ENCODE measurements at regions not wholly inside any gene's neighbourhood (a gene's known extent, or its start where the extent isn't known, plus 50 kb on each side); places are given as distances from the start of the nearest gene placed in this dataset.

GRCh38 chr2:22596306-22596705, 788.7 kb upstream of the KLHL29 start:
- no peak for TF ChIP-seq CTCF (IDR thresholded peaks at IDR 0.05)
- TF ChIP-seq, protein P1, sequence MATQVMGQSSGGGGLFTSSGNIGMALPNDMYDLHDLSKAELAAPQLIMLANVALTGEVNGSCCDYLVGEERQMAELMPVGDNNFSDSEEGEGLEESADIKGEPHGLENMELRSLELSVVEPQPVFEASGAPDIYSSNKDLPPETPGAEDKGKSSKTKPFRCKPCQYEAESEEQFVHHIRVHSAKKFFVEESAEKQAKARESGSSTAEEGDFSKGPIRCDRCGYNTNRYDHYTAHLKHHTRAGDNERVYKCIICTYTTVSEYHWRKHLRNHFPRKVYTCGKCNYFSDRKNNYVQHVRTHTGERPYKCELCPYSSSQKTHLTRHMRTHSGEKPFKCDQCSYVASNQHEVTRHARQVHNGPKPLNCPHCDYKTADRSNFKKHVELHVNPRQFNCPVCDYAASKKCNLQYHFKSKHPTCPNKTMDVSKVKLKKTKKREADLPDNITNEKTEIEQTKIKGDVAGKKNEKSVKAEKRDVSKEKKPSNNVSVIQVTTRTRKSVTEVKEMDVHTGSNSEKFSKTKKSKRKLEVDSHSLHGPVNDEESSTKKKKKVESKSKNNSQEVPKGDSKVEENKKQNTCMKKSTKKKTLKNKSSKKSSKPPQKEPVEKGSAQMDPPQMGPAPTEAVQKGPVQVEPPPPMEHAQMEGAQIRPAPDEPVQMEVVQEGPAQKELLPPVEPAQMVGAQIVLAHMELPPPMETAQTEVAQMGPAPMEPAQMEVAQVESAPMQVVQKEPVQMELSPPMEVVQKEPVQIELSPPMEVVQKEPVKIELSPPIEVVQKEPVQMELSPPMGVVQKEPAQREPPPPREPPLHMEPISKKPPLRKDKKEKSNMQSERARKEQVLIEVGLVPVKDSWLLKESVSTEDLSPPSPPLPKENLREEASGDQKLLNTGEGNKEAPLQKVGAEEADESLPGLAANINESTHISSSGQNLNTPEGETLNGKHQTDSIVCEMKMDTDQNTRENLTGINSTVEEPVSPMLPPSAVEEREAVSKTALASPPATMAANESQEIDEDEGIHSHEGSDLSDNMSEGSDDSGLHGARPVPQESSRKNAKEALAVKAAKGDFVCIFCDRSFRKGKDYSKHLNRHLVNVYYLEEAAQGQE (IDR thresholded peaks at IDR 0.05; ENCODE audit: insufficient read depth in 1 of 2, low read depth in 2 of 2, low read length in 1 of 2) = no peak
- no peak for TF ChIP-seq POLR2AphosphoS5 (IDR thresholded peaks at IDR 0.05; ENCODE audit: low read depth, low read length)

Data from Panc1 (cell line).